ENCODE measurements at regions not wholly inside any gene's neighbourhood (a gene's known extent, or its start where the extent isn't known, plus 50 kb on each side); places are given as distances from the start of the nearest gene placed in this dataset.

DNA sequence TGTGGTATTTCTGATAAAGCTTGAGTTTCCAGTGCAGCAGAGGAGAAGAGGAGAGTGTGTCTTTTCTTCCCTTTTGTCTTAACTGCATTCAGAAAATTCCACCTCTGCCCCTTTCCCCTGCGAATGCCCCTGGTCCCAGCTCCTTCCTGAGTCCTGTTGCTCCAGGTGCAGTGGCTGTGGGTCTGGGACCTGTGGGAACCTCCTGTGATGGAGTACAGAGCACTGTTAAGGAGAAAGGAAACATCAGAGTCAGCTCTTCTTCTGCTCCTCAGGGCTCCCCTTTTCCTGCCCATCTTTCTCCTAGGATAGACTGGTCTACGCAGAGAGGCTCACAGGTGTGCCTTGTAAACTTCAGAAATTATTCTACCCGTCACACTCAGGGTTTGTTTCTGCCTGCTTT is 165.8 kb upstream of the ROPN1 start:
- no peak for TF ChIP-seq POLR2A (IDR thresholded peaks at IDR 0.05; ENCODE audit: low read depth, low read length)
- TF ChIP-seq, protein P1, sequence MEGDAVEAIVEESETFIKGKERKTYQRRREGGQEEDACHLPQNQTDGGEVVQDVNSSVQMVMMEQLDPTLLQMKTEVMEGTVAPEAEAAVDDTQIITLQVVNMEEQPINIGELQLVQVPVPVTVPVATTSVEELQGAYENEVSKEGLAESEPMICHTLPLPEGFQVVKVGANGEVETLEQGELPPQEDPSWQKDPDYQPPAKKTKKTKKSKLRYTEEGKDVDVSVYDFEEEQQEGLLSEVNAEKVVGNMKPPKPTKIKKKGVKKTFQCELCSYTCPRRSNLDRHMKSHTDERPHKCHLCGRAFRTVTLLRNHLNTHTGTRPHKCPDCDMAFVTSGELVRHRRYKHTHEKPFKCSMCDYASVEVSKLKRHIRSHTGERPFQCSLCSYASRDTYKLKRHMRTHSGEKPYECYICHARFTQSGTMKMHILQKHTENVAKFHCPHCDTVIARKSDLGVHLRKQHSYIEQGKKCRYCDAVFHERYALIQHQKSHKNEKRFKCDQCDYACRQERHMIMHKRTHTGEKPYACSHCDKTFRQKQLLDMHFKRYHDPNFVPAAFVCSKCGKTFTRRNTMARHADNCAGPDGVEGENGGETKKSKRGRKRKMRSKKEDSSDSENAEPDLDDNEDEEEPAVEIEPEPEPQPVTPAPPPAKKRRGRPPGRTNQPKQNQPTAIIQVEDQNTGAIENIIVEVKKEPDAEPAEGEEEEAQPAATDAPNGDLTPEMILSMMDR (IDR thresholded peaks at IDR 0.05; ENCODE audit: extremely low read depth in 1 of 2, insufficient read depth in 1 of 2, low read depth in 1 of 2, low read length in 2 of 2): no peak
- no peak for TF ChIP-seq MAX (IDR thresholded peaks at IDR 0.05; ENCODE audit: insufficient read depth, insufficient read length)
- no peak for TF ChIP-seq JUN (IDR thresholded peaks at IDR 0.05; ENCODE audit: borderline replicate concordance, insufficient read depth, insufficient read length, low read depth)
- TF ChIP-seq POLR2AphosphoS5 (IDR thresholded peaks at IDR 0.05; ENCODE audit: insufficient read depth, low read depth, low read length): no peak
- TF ChIP-seq MYC (IDR thresholded peaks at IDR 0.05; ENCODE audit: low read depth, low read length): no peak
- TF ChIP-seq EZH2 (IDR thresholded peaks at IDR 0.05; ENCODE audit: borderline replicate concordance, low read depth, low read length, severe bottlenecking): no peak
